ENCODE measurements at regions not wholly inside any gene's neighbourhood (a gene's known extent, or its start where the extent isn't known, plus 50 kb on each side); places are given as distances from the start of the nearest gene placed in this dataset.
"Not testable (repeated sequence)": the region's sequence is repeated elsewhere in the genome, so short reads cannot be mapped to it uniquely, and the experiment has no call there.

DNA sequence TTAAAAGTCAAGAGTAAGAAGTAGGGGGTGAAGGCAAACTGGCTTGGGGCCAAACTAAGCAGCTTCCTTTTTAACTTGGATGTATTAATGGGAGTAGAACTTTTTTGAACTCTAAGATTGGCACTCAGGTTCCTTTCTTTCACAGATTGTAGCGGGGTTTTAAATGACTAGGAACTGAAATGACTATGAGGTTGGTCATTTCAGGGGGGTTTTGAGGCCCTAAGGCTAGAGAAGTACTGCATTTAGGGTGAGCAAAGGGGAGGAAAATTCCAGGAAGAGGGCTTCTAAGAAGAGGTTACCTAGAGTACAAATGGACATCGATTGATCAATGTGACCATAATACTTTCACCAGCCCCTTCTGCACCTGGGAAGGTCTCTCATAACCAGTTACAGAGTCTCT, 381.8 kb downstream of the MLLT3 start:
- intact Hi-C loops (cut with micrococcal nuclease): no loop called here

DNA sequence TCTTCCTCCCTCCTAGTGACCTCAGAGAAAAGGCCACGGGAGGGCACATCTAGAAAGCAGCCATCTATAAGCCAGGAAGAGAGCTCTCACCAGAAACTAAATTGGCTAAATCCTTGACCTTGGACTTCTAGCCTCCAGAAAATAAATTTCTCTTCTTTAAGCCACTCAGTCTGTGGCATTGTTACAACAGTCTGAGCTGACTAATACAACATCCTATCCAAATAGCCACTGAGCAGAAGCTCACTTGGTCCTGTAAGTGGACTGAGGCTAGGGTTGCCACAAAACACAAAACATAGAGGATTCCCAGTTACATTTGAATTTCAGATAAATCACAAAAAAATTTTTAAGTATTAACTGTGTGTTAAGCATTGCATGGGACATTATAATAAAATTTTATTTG, 383.4 kb downstream of the MLLT3 start:
- intact Hi-C loops (cut with micrococcal nuclease): no loop called here

DNA sequence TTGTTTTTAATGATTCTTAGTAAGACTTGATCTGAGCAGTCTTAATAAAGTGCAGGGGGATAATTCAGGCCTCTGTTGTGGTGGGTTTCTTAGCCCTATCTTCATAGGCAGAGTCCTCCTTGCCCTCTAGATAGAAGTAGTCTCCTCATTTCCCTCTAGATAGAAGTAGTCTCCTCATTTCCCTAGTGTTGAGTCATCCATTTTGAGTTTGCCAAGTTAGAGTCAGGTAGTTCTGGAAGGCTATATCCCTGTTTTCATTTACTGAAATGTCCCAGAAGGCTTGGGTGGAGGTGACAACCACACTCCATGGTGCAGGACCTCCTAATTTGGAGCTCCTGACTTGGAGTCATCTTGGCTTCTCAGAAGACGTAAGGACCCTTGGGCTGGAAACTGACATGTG, 384.6 kb downstream of the MLLT3 start:
- intact Hi-C loops (cut with micrococcal nuclease): no loop called here

DNA sequence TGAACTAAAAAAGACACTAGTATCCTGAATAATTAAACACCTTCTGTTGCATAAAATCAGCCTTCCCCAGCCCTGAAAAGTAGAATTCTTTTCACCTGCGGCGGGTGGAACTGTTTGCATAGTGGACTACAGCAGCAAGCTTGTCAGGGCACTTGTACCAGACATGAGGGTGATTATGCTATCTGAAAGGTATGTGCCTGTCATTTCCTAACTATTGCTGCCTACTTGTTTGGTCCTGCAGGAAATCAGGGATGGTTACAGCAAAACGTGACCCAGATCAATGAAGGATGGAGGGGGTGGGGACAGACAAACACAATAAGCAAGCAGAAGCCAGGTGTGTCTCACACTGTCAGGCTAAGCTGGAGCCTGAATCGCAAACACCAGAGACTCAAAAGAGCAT, 385.6 kb downstream of the MLLT3 start:
- intact Hi-C loops (cut with micrococcal nuclease): no loop called here

DNA sequence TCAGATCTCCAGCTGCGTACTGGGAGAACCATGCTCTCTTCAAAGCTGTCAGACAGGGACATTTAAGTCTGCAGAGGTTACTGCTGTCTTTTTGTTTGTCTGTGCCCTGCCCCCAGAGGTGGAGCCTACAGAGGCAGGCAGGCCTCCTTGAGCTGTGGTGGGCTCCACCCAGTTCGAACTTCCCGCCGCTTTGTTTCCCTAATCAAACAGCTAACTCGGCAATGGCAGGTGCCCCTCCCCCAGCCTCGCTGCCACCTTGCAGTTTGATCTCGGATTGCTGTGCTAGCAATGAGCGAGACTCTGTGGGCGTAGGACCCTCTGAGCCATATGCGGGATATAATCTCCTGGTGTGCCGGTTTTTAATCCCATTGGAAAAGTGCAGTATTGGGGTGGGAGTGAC, 387.1 kb downstream of the MLLT3 start:
- intact Hi-C loops (cut with micrococcal nuclease): not testable (repeated sequence)

DNA sequence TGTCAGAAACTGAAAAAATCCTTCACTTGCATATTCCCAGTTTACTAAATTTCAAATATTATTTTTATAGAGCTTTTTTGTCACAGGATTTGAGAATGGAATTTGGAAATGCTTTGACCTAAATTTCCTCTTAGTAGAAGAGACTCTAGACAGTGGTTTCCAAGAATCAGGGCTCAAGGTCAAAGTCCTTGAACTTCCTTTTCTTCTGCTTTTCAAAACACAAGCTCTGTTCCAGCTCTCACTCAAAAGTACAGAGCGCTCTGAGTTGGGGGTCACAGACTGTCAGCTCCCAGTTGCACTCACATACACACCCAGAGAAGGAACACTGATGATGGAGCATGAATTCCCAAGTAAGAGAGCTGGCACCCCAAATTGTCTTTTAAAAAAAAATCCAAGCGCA, 394.2 kb downstream of the MLLT3 start:
- intact Hi-C loops (cut with micrococcal nuclease): no loop called here

DNA sequence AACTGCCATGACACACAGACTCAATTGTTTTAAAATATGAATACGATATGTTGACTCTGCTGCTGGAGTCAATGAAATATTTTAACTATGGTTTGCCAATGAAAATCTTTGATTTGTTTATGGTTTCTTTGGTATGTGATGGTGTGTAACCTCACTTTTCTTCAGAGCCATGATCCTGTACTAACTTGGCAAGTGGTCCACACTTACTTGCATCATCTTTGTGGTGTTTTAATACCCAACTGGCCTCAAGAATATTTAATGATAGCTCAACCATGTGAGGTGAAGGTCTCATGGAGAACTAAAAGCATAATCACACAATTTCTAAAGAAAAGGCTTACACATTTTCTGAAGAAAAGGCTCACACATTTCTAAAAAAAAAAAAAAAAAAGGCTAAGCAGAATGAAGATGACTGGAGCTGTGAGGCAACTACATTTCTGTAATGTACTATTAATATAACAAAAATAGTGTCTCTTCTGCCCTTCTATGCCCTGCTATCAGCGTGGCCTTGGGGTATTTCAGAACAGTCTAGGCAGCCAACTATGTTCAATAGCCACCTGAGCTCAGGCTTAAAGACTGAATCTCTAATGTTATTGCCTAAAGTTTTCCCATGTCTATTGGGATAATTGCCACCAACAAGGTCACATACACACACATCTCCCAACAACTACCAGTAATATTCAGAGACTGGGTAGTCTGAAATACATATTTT, 395.0 kb downstream of the MLLT3 start:
- intact Hi-C loops (cut with micrococcal nuclease): no loop called here

DNA sequence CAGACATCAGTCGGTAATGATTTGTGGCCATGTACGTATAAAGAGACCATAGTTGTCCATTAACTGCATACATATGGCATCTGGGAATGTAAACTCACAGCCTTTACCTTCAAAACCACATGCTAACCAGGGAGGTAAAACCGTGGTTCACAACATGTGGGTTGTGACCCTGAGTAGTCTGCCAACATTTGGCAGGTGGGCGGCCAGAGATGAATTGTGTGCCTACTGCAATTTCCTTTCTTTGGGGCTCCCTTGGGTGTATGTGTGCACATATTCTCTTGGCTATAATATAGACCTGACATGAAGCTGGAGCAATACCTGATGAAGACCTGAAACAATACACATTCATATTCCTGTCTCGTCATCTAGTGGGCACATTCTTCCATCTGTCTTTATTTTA, 396.0 kb downstream of the MLLT3 start:
- intact Hi-C loops (cut with micrococcal nuclease): no loop called here

DNA sequence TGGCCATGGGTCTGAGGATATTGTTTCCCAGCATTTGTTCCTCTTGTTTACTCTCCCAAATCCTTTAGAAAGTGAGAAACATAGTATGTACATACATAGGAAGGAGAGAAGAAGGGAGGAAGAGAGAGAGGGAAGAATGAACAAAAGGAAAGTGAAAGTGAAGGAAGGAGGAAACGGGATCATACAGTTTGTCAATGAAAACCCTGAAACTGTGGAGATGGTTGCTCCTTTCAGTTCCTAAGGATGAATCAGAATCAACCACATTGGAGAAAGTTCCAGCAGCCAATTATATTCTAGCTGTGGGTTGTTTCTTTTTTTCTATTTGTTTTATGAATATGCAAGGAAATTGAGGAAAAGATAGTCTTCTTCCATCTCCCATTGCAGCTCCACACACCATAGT, 396.5 kb downstream of the MLLT3 start:
- intact Hi-C loops (cut with micrococcal nuclease): no loop called here

DNA sequence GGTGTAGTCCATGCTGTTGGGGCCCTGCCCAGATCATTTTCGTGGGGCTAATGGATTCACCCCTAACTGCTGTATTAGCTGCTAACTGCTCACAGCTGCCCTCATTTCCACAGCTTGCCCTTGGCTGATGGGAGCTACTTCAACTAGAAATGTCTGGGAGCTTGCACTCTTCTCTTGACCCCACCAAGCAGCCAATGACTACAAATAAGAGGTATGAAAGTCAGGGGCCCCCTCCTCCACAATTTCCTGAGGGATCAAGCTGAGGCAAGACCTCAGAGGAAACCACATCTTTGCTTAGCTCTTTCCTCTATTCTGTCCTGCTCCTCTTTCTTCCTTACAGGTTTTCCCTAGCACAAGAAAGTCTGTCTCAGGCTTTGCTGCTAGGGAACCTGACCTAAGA, 397.5 kb downstream of the MLLT3 start:
- intact Hi-C loops (cut with micrococcal nuclease): no loop called here

DNA sequence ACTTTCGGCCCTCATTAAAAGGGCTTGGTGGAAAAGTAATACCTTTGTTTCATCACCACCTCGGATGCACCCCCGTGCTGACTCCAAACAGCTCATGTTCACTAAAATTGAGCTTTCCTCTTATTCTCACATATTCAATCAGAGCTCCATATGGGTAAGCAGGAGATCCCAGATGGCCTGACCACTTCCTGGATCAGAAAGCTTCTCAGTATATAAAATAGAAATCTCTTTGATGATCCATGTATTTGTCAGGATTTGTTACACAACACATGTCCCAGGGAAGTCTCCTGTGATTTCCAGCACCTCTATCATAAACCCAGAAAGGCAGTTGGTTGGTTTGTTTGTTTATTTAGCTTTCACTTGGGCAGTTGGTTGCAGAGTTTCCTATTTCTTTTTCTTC, 402.0 kb downstream of the MLLT3 start:
- intact Hi-C loops (cut with micrococcal nuclease): no loop called here

DNA sequence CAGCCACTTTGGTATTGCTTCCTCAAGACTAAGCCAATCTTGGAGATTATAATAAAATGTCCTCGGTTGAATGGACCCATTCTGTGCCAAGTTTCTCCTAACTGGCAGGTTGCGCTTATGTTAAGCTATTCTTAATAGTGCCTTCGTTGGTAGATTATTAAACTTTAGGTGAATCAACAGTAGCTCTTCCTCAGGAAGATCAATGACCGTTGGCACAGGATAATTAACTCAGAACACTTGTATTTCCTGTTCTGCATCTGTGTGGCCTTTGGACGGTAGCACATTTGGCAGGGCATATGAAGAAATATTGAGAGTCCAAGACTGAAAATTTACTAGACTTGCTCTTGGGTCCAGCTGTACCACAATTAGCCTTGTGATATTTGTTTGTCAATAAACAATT, 402.9 kb downstream of the MLLT3 start:
- intact Hi-C loops (cut with micrococcal nuclease): no loop called here

DNA sequence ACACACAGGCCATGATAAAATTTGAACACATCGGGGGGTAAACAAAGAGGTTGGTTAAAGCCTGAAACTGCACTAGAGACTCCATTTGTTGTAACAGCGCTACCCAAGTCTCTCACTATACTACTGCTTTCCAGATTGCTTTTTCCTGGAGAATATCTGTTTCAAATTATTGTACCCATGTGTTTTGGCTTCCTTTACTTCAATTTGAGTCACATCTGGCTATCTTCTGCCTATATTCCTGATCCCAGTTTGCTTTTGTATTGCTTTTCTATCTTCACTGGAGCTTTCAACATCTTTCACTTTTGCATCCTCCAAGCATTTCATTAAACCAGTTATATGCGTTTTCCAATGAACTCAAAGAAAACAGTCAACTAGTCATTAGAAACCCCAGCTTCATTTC, 404.7 kb downstream of the MLLT3 start:
- intact Hi-C loops (cut with micrococcal nuclease): no loop called here

DNA sequence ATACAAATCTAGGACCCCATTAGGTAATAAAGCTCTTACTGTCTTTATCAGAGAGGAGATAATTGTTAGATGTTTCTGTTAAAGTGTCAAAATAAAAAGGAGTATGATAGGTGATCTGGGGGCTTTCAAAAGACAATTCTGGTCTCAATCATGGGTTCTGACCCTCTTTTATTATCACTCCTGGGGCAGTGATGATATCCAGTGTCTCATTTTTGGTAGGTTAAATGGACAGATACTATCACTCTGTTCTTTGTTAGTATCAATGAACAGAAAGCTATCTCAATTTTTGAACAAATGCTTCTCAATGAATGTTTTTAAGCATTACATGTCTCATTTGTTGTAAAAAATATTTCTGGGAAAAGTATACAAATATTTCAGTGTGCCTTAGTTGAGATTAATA, 405.9 kb downstream of the MLLT3 start:
- intact Hi-C loops (cut with micrococcal nuclease): no loop called here

DNA sequence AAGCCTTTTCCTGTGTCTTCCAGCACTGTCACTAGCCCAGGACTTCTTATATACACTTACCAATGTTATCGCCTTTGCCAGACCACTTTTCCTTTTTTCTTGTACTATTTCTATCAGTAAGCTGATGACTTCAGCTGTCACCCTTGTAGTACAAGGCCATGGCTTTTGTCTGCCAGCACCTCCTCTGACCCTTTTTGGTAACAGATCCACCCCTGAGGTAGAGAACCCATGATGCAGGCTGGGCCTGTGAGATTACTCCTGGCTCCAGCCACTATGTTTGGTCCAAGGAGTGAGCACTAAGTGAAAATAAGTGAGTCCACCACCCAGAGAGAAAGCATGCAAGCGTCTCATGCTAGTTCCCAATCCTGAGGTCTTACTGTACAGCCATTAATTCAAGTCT, 406.7 kb downstream of the MLLT3 start:
- intact Hi-C loops (cut with micrococcal nuclease): no loop called here

DNA sequence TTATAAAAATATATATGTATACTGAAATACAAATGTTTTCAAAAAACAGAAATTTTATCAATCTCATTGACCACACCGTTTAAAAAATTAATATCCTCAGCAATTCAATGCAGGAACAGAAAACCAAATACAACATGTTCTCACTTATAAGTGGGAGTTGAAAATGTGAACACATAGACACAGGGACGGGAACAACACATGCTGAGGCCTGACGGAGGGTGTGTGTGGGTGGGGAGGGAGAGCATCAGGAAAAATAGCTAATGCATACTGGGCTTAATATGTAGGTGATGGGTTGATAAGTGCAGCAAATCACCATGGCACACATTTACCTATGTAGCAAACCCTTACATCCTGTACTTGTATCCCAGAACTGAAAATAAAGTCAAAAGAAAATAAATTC, 409.5 kb downstream of the MLLT3 start:
- intact Hi-C loops (cut with micrococcal nuclease): no loop called here

DNA sequence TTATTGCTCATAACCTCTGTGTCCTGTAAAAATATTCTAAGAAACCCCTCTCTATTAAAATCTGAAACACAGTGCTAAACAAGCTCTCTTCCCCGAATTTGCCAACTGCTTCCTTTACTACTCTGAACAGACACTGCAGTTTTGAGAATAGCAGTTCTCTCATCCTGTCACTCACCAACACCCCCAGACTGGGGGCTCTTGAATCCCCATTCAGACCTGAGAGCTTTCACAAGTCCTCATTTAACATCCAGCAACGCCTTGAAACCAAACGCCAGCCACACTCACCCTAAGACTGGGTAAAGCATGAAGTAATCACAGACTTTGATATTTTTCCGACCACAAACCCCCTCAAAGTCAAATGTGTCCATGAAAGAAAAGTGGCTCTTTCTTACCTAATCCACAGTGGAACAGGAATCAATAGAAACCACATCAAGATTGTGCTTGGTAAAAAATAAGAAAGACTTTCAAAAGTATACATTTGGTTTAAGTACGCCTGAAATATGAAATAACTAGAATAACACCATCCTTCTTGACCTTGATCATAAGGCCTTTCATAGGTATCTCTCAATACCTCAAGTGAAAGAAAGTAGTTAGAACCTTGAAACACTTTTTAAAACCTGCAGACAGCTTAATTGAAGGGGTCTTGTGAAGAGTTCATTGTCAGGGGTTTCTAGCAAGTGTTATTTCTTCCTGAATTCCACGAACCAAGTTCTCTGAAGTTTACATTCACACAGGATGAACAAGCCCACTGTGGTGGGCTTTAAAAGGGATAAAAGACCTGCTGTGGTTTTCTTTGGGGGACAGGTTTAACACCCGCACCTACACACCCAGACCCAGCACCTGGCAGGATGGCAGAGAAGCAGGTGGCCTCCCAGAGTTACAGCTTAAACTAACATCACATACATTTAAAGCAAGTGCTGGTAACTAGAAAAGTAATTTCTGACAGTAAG, 412.6 kb downstream of the MLLT3 start:
- intact Hi-C loops (cut with micrococcal nuclease): loop anchor here (1.0 kb wide), 1 partner anchor 414 kb away; no protein-coding TSS in a partner anchor

DNA sequence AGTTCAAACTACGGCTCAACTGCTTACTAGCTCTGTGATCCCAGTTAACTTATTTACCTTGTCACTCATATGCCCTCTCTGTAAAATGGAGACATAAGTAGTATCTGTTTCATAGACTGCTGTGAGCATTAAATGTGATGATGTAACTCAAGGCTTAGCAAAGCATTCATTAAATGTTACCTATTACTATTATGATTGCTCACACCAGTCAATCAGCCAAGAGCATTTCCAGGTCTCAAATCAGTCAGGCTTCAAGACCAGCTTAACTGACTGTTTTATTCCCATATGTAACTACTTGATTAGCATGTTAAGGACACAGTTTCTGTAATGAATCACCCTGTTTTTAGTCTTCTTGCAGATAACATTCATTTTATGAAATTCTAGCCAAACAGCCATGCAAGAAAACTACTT, 413.3 kb downstream of the MLLT3 start:
- intact Hi-C loops (cut with micrococcal nuclease): loop anchor here (1.0 kb wide), 1 partner anchor 414 kb away; no protein-coding TSS in a partner anchor

DNA sequence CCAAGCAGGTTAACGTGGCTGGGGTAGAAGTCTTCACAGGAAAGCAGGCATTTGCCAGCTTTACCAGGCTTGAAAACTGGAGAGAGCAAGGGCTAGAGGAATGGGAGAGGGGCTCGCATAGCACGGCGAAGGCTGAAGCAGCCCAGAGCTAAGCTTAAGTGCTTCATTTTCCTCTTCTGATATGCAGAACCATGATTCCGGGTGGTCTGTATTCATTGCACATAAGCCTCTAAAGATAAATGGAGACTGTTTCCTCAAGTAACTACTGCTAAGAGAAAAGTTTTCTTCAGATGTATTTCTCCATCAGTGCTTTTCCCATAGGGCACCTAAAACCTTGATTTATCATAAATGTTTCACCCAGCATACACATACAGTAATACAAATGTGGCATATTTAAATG, 414.1 kb downstream of the MLLT3 start:
- intact Hi-C loops (cut with micrococcal nuclease): no loop called here

DNA sequence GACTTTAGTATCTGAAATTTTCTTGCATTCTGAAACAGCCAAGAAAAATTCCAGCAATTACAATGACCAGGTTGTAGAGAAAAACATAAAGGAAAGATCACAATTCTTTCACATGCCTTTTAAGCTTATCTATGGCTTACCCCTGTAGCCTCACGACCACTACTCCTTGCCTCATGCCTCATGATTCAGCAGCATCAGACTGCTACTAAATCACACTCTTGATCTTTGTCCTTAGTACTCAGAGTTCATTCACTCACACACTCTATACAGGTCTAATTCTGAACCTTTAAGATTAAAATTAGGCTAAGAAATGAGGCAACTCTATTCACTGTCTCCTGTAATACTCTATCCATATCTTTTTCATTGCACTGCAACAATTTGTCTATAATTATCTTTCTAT, 415.1 kb downstream of the MLLT3 start:
- intact Hi-C loops (cut with micrococcal nuclease): no loop called here

DNA sequence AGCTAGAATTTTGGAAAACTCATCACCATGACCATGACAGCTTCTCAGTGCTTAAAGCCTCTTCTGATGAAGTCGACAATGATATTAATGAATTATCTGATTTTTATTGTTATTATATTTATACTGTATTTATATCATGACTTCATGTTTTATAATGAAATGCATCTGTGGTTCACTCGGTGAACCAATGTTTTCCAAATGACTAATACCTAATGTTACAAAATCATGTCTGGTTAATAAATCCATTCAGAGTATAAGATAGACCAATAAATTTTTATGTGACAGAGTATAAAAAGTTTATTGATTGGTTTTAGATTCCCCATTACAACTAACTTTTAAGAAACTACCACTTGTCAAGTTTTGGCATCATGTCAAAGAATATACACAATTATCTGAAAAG, 416.5 kb downstream of the MLLT3 start:
- intact Hi-C loops (cut with micrococcal nuclease): no loop called here

DNA sequence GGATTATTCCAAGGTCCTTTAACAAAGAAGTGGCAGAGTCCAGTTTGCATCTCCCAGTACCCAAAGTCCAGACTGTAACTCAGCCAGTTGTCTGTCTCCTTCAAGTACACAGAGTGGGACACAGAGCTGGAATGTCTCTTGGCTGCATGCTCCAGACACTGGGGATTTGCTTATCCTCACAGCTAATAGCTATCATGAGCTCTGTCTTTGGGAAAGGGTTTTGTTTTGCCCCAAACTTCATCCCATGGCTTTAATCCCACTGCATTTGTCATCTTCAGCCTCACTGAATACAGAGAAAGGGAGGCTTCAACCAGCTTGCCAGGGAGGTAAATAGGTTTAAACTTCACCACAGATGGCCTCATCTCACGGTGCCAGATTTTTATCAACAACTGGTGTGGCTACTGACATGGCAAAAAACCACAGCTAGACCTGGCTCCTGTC, 412.2 kb upstream of the SLC24A2 start:
- intact Hi-C loops (cut with micrococcal nuclease): no loop called here

DNA sequence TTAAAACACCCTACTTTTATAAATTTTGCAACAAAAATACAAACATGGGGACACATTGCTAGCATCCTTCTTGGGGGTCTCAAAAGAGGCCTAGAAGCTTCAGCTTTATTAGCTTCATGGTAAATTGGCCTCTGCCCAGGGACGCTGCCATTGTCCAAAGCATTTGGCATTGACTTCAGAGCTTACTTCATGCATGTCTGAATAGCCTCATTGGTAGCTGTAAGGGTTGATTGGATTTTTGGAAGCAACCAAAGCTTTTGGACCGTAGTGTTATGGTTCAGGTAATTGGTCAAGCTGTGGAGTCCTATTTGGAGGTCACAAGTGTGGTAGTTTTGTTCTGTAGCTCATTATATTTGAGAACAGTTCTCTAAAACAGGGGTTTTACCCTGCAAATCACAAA, 411.7 kb upstream of the SLC24A2 start:
- intact Hi-C loops (cut with micrococcal nuclease): no loop called here
